Nephron progenitor cell (in vitro differentiated cells): ENCODE measurements at regions not wholly inside any gene's neighbourhood (a gene's known extent, or its start where the extent isn't known, plus 50 kb on each side); places are given as distances from the start of the nearest gene placed in this dataset.

Experiments used
- DNase-seq: peaks from one replicate; pipeline ENCODE4 v3.0.0; 2021
- H3K27ac Mint-ChIP-seq: 2 replicates; pipeline ENCODE4 v1.8.0; 2021; ENCODE audit warnings: mild to moderate bottlenecking, moderate library complexity, mixed read lengths
- H3K27me3 Mint-ChIP-seq: 2 replicates; pipeline ENCODE4 v1.8.0; 2021; ENCODE audit warnings: mild to moderate bottlenecking, low read depth, mixed read lengths; ENCODE audit not compliant: poor library complexity
- H3K36me3 Mint-ChIP-seq: 2 replicates; pipeline ENCODE4 v1.8.0; 2021; ENCODE audit warnings: low read depth, mixed read lengths
- H3K4me1 Mint-ChIP-seq: 2 replicates; pipeline ENCODE4 v1.8.0; 2021; ENCODE audit warnings: mixed read lengths
- H3K4me3 Mint-ChIP-seq: 2 replicates; pipeline ENCODE4 v1.8.0; 2021; ENCODE audit warnings: mild to moderate bottlenecking, moderate library complexity, mixed read lengths
- H3K9me3 Mint-ChIP-seq: 2 replicates; pipeline ENCODE4 v1.8.0; 2021; ENCODE audit warnings: mild to moderate bottlenecking, moderate library complexity, mixed read lengths
- TF ChIP-seq, protein P1 (sequence below): fragments of 200-600 bp; sonication (generic); IDR thresholded peaks from 2 replicates; pipeline ENCODE4 v1.5.0; 2021; ENCODE audit warnings: antibody characterized with exemption

DNA sequence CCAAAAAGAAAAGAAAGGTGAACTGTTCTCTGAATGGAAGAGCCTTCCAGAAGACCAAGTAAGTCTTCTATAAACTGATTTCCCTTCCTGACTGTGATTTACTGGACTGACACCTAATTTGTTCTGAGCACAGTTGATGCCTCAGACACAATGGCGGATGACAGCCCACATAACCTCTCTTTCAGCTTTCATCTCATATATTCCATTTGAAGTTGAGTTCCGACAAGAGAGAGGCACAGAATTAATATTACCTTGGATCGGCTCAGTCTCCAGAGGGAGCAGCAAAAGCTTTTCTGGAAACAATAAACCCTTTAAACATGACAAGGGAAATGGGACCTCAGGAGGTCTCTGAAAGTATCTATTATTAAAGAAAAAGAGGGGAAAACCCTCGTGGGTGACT lies 638.7 kb upstream of the SETBP1 start:
- no peak for DNase-seq
- TF ChIP-seq, protein P1, sequence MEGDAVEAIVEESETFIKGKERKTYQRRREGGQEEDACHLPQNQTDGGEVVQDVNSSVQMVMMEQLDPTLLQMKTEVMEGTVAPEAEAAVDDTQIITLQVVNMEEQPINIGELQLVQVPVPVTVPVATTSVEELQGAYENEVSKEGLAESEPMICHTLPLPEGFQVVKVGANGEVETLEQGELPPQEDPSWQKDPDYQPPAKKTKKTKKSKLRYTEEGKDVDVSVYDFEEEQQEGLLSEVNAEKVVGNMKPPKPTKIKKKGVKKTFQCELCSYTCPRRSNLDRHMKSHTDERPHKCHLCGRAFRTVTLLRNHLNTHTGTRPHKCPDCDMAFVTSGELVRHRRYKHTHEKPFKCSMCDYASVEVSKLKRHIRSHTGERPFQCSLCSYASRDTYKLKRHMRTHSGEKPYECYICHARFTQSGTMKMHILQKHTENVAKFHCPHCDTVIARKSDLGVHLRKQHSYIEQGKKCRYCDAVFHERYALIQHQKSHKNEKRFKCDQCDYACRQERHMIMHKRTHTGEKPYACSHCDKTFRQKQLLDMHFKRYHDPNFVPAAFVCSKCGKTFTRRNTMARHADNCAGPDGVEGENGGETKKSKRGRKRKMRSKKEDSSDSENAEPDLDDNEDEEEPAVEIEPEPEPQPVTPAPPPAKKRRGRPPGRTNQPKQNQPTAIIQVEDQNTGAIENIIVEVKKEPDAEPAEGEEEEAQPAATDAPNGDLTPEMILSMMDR, result no peak
- H3K4me1 Mint-ChIP-seq, result peaks cover 6% of the 10 kb centered on the region
- no peaks in the 10 kb centered on the region for H3K36me3 Mint-ChIP-seq
- H3K27me3 Mint-ChIP-seq, result no peaks in the 10 kb centered on the region
- no peaks in the 10 kb centered on the region for H3K9me3 Mint-ChIP-seq
- H3K27ac Mint-ChIP-seq, result no peak overlapping the region
- no peak overlapping the region for H3K4me3 Mint-ChIP-seq

DNA sequence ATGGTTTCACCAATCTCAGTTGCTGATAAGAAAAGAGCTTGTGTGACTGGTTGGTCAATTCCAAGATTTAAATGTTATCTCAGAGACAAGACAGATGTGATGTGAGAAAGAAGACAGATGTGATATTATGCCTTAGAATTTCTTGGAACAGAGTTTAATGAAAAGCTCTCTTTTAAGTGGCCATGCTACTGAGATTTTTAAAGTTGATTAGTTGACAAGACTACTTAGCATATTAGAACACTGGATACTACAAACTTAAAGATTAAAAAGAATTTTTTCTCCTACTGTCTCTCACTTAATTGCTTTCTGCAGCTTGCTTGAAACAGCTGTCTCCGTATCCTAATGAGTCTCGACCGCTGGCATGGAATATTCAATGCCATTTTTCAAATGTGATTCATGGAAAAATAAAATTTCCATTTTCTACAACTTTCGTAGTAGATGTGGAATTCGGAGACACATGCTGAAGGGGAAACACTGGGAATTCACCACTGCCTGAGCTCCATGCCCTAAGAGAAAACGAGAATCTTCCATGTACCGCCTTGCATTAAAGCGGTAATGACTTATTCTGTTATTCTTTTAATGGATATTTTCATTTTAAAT lies 634.2 kb upstream of the SETBP1 start:
- Mint-ChIP-seq H3K27me3 (peaks cover 3% of the 10 kb centered on the region), H3K36me3 (no peaks in the 10 kb centered on the region), H3K4me1 (peaks cover 24% of the 10 kb centered on the region), H3K27ac (no peak overlapping the region), H3K9me3 (no peaks in the 10 kb centered on the region), H3K4me3 (no peak overlapping the region)
- no peak for DNase-seq
- TF ChIP-seq, protein P1, result no peak

DNA sequence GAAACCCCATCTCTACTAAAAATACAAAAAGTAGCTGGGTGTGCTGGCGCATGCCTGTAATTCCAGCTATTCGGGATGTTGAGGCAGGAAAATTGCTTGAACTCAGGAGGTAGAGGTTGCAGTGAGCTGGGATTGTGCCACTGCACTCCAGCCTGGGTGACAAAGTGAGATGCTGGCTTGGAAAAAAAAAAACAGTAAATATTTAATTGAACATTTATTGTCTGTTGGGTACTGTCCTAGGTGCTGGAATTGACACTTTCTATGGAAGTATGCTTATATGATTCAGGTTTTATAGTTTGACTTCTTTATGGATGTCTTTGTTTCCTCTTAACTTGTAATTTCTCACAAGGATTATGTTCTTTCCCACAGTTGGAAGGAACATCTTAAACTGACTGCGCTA lies 633.1 kb upstream of the SETBP1 start:
- H3K4me1 Mint-ChIP-seq, result peaks cover 25% of the 10 kb centered on the region
- H3K9me3 Mint-ChIP-seq, result no peaks in the 10 kb centered on the region
- H3K27ac Mint-ChIP-seq, result no peak overlapping the region
- H3K4me3 Mint-ChIP-seq, result no peak overlapping the region
- peaks cover 3% of the 10 kb centered on the region for H3K27me3 Mint-ChIP-seq
- no peaks in the 10 kb centered on the region for H3K36me3 Mint-ChIP-seq
- DNase-seq, result no peak
- TF ChIP-seq, protein P1, result no peak

DNA sequence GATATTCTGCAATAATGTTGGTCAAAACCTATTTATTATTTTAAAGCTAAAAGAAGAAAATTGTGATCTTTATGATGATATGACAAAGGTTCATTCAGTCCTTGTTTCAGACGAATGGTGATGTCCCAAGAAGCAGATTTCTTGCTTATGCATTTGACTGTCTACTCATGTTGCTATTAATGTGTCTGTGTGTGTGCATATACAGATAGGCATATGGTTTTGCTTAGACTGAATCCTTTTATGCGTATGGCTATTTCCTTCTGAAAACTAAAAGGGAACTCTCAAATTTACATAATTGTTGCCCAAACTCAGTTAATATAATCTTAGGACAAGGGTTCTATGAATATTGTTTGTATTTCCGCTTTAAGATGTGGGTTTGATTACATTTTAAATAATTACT lies 632.3 kb upstream of the SETBP1 start:
- Mint-ChIP-seq H3K27me3 (peaks cover 3% of the 10 kb centered on the region), H3K36me3 (no peaks in the 10 kb centered on the region), H3K4me3 (no peak overlapping the region), H3K27ac (no peak overlapping the region), H3K9me3 (no peaks in the 10 kb centered on the region), H3K4me1 (peaks cover 25% of the 10 kb centered on the region)
- no peak for DNase-seq
- TF ChIP-seq, protein P1, result no peak

DNA sequence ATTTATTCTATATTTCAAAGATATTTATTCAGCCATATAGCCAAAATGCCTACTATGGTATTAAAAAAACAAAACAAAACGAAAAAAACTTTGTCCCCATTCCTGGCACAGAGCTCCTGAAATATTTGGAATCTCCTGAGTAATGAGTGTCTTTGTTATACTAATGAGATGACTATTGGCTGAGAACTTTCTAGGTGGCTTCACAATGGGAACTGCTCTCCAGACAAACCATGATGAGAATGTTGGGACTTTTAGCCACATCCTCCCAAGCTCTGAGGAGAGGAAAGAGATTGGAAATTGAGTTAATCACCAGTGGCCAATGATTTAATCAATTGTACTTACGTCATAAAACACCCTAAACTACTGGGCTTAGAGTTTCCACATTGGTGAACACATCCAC lies 631.8 kb upstream of the SETBP1 start:
- no peak overlapping the region for H3K27ac Mint-ChIP-seq
- no peaks in the 10 kb centered on the region for H3K9me3 Mint-ChIP-seq
- peaks cover 25% of the 10 kb centered on the region for H3K4me1 Mint-ChIP-seq
- H3K27me3 Mint-ChIP-seq, result peaks cover 3% of the 10 kb centered on the region
- H3K36me3 Mint-ChIP-seq, result no peaks in the 10 kb centered on the region
- no peak overlapping the region for H3K4me3 Mint-ChIP-seq
- DNase-seq, result no peak
- TF ChIP-seq, protein P1, result no peak

DNA sequence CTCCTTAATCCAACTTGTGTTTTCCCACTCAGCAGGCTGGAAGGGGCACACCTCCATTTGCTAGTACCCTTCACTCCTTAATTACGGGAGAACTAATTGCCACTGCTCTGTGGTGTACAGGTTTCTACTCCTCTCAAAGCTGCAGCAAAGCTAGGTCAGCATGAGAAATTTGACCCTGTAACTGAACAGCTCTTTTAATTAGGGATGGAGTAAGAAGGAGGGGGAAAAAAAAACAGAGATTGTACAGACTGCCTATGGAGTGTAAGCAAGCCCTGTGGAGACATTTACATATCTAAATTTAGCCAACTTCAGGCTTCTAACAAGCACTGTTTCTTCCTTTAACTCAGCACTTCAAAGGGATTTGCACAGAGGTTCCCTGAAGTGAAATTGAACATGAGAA lies 629.7 kb upstream of the SETBP1 start:
- Mint-ChIP-seq H3K27ac (peak overlapping the region; percentile 68), H3K36me3 (no peaks in the 10 kb centered on the region), H3K4me1 (peaks cover 25% of the 10 kb centered on the region), H3K9me3 (no peaks in the 10 kb centered on the region), H3K4me3 (no peak overlapping the region), H3K27me3 (peaks cover 3% of the 10 kb centered on the region)
- TF ChIP-seq, protein P1, result no peak
- no peak for DNase-seq
